HG03521 (cell line): ENCODE measurements at regions not wholly inside any gene's neighbourhood (a gene's known extent, or its start where the extent isn't known, plus 50 kb on each side); places are given as distances from the start of the nearest gene placed in this dataset.
"Not testable (repeated sequence)": the region's sequence is repeated elsewhere in the genome, so short reads cannot be mapped to it uniquely, and the experiment has no call there.

Experiments
- ATAC-seq: cut with Tn5 transposase; IDR thresholded peaks from one replicate; pipeline ENCODE4 v1.9.1; 2021; ENCODE audit warnings: mild to moderate bottlenecking, moderate library complexity; ENCODE audit not compliant: unreplicated experiment

DNA sequence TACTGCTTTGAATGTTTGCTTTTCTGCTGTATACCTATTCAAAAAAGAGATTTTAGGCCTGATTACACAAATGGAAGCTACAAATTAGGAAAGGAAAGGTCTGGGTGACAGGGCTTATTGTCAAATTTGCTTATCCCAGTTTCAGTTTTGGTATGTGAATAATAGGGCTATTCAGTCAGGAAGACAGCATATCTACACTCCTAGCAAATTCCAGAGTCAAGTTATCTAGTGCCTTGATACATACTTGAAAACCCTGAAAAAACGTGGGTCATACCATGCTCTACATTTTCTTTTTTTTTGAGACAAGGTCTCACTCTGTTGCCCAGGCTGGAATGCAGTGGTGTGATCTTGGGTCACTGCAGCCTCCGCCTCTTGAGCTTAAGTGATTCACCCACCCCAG is 59.2 kb upstream of the CCDC180 start:
- not testable (repeated sequence) for ATAC-seq

DNA sequence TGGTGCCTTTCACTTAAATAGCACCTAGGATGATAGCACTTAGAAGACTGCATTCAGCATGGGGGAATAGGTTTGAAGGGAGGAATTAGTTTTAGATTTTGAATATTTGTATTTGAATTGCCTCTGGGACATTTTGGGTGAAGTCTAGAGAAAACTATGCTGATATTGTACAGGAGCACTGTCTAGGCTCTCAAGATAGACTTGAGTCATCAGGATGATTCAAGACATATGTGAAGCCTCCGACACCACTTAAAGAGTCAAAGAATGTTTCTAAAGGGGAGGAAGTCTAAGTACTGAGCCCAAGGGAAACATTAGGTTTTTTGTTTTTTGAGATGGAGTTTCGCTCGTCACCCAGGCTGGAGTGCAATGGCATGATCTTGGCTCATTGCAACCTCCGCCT is 63.9 kb upstream of the CCDC180 start:
- no peak for ATAC-seq

DNA sequence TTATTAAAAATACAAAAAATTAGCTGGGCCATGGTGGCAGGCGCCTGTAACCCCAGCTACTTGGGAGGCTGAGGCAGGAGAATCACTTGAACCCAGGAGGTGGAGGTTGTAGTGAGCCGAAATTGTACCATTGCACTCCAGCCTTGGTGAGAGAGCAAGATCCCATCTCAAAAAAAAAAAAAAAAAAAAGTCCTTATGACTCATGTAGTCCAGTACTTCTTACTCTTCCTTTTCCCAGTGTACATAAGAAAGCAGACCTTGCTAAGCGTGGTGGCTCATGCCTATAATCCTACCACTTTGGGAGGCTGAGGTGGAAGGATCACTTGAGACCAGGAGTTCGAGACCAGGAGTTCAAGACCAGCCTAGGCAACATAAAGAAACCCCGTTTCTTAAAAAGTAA is 66.0 kb upstream of the CCDC180 start:
- ATAC-seq: not testable (repeated sequence)

DNA sequence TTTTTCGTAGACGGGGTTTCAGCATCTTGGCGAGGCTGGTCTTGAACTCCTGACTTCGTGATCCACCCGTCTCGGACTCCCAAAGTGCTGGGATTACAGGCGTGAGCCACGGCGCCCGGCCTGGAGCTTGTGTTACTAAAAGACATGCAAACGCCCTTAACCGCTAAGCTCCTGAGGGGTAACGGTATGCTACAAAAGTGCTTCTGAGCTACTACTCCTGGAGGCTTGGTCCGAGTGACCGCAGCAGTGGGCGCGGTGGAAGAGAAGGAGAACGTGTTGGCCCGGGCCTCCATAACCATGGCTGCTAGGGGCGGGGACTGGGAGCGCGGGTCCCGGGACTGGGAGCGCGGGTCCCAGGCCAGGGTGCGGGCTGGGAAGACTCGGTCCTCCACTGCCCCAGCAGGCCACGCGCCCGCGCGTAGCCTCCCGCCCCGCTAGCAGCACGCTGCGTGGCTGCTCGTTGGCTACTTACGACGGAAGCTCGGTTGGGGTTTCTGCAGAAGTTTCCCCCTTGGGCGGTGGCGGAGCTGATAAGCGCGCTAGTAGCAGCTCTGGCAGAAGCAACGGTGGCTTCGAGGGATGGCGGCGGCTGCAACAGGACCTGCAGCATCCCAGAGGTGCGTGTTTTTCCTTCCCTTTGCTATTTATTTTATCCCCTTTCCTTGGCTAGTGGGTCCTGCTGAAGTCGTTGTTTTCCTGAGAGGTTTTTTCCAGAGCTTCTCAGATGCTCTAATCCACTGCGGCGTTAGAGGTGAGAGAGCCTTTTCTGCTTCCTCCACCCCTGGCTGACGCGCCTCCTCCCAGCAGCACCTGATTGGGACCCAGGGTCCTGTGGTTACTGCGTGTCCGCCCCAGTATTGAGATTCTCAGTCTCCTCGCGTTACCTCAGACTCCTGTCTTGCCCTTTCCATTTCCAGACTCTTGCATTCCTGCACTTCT is 69.2 kb upstream of the CCDC180 start:
- peak; percentile 75 for ATAC-seq

DNA sequence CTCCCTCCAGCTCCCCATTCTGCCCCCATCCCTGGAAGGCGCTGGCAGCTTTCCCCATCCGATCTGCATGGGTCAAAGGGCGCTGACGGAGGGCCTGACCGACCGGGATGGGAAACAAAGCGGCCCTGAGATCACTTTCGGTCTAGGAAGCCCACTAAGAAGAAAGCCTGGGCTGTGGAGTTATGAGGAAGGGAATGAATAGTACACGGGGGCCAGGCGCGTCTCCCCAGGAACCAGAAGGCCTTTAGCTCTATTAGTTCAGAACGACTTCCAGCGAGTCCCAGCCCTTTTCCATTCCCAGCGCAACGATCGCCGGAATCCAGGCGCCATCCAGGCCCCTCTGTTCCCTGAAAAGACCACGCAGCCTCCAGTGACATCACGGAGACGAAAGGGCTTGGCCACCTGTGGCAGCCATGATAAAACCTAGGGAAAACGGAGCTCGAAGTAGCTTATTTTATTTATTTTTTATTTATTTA is 70.1 kb upstream of the CCDC180 start:
- no peak for ATAC-seq

DNA sequence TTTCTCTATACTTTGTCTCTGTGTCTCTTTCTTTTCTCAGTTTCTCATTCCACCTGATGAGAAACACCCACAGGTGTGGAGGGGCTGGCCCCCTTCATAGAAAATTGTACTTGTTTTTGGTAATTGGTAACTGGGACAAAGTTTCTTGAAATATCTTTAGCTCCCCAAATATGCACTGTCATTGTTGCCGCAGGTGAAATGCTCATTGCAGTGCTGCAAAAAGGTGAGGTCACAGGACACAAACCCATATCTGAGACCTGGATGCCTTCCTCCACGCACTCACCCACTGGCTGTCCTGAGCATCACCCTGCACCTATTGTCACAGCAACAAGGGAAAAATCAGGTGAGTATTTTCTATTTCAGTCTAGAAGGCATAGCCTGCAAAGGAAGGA is 74.5 kb upstream of the CCDC180 start:
- not testable (repeated sequence) for ATAC-seq

DNA sequence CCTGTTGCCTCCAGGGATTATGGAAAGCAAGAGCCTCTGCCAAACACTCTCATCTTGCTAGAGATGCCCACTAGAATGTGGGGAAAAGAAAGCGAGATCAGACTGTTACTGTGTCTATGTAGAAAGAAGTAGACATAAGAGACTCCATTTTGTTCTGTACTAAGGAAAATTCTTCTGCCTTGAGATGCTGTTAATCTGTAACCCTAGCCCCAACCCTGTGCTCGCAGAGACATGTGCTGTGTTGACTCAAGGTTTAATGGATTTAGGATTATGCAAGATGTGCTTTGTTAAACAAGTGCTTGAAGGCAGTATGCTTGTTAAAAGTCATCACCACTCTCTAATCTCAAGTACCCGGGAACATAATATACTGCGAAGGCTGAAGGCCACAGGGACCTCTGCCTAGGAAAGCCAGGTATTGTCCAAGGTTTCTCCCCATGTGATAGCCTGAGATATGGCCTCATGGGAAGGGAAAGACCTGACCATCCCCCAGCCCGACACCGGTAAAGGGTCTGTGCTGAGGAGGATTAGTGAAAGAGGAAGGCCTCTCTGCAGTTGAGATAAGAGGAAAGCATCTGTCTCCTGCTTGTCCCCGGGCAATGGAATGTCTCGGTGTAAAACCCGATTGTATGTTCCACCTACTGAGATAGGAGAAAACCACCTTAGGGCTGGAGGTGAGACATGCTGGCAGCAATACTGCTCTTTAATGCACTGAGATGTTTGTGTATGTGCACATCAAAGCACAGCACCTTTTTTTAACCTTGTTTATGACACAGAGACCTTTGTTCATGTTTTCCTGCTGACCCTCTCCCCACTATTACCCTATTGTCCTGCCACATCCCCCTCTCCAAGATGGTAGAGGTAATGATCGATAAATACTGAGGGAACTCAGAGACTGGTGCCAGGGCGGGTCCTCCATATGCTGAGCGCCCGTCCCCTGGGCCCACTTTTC is 75.1 kb upstream of the CCDC180 start:
- not testable (repeated sequence) for ATAC-seq

DNA sequence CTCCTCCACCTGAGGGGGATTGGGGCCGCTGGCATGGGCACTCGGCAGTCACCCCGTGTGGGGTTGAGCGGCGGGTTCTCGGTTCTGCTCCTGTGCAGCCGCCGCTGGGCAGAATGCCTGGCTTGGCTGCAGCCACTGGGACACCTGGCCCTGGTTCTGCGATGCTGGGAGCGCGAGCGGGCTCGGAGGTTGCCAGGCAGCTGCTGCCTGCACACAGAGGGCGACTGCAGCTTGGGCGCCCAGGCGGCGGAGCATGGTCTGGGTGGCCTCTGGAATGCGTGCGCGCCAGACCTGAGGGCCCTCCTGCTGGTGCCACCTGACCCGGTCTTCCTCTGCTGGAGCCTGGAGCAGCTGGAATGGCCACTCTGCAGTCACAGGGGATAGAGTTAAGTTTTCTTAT is 85.1 kb upstream of the CCDC180 start:
- ATAC-seq: not testable (repeated sequence)

DNA sequence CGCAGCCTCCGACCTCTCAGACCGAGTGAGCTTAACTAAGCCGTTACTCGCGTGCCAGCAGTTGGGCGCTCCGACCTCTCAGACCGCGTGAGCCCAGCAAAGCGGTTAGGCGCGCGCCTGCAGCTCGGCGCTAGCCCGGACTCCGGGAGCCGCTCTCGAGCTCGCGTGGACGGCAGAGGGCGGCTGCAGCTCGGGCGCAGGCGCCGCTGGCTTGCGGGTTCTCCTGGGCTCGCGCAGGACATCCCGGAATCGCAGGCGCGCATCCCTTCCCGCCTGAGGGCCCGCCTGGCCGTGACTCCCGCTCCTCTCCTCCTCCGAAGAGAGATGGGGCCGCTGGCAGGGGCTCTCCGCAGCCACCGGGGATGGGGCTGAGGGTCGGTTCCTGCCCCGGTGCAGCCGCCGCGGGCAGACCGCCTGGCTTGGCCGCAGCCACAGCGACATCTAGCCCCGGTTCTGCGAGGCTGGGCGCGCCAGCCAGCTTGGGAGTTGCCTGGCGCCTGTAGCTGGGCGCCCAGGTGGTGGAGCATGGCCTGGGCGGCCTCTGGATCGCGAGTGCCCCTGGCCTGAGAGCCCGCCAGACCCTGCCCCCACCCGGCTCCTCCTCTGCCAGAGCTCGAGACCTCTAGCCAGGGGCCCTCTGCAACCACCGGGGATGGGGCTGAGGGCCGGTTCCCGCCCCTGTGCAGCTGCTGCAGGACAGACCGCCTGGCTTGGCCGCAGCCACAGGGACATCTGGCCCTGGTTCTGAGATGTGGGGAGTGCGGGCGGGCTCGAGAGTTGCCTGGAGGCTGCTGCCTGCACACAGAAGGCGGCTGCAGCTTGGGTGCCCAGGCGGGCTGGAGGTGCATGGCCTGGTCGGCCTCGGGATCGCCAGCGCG is 85.7 kb upstream of the CCDC180 start:
- not testable (repeated sequence) for ATAC-seq

DNA sequence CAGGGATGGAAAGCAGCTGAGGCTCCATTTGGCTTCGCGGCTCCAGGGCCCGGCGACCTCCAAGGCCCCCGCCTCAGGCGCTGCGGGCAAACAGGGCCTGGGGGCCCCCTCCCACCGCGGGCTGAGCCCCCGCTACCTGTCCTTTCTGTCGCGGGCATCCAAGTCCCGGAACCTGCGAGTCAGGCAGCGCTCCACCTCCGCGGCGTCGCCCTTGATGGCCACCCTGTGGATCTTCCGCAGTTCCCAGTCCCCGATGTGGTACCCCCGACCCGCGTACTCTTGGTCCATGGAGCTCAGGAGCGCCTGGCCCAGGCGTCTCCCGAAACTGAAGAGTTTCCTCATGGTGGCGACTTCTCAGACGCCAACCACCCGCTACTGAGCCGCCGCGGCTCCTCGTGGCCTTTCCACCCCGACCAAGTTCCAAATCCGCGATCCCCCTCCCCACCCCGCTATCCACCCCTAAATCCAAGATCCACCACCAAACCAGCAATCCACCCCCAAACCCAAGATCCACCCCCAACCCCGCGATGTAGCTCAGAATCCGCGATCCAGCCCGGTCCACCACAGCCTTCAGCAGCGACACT is 86.5 kb upstream of the CCDC180 start:
- ATAC-seq: no peak

DNA sequence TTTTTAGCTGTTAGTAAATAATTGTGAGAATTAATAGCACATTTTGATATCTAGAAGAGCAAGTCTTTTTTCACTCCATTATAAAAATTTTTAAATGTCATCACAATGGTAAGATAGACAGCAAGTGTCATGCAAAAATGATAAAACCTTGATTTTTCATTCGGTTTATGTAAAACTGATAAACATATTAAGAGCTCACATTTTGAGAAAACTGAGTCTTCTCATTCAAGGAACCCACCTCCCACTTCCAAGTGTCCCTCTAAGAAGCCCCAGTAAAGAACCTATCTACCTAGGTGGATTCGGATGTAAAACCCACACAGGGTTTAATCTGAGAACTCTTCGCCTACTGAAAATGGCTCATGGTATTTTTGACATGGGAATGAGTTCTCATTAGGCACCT is 87.1 kb upstream of the CCDC180 start:
- ATAC-seq: not testable (repeated sequence)

DNA sequence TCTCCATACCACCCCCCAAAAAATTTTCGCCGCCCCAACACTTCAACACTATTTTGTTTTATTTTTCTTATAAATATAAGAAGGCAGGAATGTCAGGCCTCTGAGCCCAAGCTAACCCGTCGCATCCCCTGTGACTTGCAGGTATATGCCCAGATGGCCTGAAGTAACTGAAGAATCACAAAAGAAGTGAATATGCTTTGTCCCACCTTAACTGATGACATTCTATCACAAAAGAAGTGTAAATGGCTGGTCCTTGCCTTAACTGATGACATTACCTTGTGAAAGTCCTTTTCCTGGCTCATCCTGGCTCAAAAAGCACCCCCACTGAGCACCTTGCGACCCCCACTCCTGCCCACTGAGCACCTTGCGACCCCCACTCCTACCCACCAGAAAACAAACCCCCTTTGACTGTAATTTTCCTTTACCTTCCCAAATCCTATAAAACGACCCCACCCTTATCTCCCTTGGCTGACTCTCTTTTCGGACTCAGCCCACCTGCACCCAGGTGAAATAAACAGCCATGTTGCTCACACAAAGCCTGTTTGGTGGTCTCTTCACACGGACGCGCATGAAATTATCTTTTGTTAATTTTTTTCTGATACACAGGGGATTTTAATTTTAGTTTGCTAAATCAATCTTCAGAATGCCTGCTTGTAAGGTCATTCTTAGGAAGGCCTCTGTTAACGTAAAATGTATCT is 87.9 kb upstream of the CCDC180 start:
- not testable (repeated sequence) for ATAC-seq

DNA sequence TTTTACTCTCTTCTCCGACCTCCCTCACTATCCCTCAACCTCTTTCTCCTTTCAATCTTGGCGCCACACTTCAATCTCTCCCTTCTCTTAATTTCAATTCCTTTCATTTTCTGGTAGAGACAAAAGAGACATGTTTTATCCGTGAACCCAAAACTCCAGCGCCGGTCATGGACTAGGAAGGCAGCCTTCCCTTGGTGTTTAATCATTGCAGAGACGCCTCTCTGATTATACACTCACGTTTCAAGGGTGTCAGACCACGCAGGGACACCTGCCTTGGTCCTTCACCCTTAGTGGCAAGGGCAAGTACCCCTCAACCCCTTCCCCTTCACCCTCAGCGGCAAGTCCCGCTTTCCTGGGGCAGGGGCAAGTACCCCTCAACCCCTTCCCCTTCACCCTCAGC is 92.3 kb upstream of the CCDC180 start:
- ATAC-seq: not testable (repeated sequence)

DNA sequence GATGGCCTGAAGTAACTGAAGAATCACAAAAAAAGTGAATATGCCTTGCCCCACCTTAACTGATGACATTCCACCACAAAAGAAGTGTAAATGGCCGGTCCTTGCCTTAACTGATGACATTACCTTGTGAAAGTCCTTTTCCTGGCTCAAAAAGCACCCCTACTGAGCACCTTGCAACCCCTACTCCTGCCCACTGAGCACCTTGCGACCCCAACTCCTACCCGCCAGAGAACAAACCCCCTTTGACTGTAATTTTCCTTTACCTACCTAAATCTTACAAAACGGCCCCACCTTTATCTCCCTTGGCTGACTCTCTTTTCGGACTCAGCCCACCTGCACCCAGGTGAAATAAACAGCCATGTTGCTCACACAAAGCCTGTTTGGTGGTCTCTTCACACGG is 92.9 kb upstream of the CCDC180 start:
- ATAC-seq: not testable (repeated sequence)

DNA sequence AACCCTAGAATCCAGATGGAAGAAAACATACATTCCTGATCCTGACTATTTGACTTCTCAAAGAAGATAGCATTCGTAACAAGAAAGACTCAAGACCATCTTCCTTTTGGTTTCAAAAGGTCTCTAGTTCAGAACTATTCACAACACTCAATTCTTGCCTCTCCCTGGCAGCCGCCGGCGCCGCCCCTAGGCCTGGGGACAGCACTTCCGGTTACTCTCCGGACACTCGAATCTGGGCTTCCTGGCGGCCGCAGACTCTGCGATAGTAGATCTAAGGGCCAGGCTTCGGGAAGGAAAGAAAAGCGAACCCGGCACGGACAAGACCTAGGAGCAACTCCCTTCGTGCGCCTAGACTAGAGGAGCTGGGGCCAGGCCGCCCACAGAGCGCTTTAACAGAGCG is 107.8 kb upstream of the CCDC180 start:
- not testable (repeated sequence) for ATAC-seq

DNA sequence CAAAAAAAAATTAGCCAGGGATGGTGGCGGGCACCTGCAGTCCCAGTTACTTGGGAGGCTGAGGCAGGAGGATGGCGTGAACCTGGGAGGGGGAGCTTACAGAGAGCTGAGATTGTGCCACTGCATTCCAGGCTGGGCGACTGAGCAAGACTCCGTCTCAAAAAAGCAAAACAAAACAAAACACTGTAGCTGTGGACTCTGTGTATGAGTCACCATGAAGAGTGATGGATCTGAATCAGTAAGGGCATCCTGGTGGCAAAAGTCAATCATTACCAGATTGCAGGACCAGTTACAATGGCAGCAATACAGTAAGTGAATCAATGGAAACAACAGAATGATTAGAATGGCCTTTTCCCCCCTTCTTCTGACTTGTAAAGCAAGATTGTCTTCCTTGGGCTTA is 113.7 kb upstream of the CCDC180 start:
- ATAC-seq: not testable (repeated sequence)

DNA sequence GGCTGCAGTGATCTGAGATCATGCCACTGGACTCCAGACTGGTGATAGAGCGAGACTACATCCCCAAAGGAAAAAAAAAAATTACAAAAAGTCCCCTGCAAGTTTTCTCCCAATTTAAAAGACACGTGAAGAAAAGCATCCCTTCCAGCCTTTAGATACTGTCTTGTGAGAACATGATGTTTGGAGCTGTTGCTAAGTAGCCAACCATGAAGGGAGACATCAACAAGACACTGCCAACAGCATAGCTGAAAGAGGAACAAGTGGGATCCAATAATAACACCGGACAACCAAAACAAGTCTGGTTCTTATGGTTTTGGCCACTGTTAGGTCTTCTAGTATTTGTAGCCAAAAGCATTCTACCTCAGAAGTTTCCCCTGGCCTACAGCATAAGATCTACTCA is 118.9 kb upstream of the CCDC180 start:
- no peak for ATAC-seq

DNA sequence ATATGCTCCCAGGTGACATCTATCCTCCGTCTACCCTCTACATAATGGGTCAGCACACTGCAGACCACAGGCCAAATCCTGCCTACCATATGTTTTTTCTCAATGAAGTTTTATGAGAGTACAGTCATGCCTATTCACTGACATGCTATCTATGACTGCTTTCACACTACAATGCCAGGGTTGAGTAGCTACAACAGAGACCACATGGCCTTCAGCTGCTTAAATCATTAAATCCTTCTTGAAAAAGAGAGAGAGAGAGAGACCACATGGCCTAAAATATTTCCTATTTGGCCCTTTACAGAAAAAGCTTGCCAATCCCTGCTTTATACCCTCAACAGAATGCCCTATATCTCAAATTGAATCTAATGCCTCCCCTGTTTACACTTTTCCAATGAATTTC is 119.8 kb upstream of the CCDC180 start:
- ATAC-seq: not testable (repeated sequence)

DNA sequence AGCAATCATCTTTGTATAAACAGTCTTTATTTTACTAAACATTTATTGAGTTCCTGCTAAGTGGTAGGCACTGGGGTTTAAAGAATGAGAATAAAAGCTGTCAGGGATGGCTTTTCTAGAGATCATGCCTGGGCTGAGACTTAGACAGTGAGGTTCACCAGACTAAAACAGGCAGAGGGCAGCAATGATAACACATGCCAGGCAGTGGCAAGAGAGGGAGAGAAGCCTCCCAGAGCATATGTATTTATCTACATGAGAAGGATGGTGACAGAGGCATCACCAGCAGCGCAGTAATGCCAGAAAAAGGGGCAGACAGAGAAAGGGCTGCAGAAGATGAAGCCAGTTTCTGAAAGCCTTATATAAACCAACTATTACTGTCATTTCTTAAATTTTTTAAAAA is 121.0 kb upstream of the CCDC180 start:
- ATAC-seq: no peak
